ENCODE measurements at regions not wholly inside any gene's neighbourhood (a gene's known extent, or its start where the extent isn't known, plus 50 kb on each side); places are given as distances from the start of the nearest gene placed in this dataset.

DNA sequence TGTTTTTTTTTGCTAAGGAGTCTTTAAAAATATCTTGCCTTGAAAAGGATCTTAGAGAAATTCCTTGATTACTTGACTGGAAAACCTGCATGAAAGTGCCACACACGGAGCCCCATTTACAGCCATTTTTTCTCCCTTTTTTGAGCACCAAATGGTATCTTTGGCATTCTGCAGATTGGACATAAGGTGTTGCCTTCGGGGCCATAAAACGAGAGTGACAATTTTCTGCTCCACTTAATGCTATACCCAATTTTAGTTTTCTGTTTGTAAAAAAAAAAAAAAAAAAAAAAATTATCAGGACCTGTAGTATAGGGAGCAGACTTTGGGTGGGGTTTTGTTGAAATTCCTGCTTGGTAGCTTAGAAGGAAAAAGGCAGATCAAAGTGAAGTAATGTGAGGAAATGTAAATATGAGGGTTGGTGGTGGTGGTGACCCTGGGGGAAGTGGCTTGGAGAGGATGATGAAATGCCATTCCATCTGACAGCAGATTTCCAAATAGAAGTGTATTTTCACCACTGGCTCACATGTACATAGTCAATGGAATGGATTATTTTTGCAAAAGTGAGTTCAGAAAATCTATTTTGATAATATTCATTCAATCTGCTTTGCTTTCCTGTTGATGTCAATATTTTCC, 212.1 kb upstream of the SOX4 start:
- peak; percentile 16 for DNase-seq (ENCODE audit: low read depth)

DNA sequence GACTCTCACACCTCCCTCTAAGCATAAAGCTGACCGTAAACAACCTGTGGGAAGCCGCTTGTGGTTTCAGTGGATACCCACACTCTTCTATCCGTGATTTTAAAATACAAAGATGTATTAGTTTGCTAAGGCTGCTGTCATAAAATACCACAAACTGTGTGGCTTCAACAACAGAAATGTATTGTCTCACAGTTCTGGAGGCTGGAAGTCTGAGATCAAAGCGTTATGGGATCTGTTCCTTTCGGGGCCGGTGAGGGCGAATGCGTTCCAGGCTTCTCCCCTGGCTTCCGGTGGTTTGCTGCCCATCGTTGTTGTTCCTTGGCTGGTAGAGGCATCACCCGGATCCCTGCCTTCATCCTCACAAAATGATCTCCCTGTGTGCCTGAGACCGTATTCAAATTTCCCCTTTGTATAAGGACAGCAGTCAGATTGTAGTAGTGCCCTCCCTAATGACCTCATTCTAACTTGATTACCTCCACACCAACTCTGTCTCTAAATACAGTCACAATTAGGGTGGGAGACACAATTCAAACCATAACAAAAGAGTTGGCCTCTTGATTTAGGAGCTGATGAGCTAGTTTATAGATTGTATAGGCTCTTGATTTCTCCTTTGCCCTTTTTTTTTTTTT, 210.6 kb upstream of the SOX4 start:
- no peak for DNase-seq (ENCODE audit: low read depth)

DNA sequence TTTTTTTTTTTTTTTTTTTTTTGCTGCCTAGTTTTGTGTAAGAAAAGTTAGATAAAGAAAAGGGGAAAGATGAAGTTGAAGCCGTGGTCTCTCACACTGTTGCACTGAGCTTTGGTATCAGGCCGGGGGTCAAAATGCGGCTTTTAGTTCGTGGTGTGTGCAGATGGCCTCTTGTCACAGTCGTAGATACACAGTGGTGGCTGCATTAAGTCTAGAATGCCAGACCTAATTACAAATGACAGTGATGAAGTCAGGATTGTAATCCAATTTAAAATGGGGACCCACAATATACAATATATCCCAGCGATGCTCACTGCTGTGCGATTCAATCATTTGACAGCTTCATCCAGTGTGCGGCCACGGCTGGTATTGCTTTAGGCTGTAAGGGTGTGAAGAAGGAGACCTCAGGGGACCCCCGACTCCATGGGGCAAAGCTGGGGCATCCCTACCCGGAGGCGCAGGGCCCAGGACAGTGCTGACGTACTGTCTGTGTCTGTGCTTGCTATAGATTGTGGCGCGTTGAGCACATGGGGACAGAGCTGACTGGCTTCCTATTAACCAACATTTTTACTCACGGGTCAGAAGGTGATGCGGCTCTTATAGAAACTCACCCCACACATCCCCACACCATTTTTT, 210.0 kb upstream of the SOX4 start:
- no peak for DNase-seq (ENCODE audit: low read depth)

DNA sequence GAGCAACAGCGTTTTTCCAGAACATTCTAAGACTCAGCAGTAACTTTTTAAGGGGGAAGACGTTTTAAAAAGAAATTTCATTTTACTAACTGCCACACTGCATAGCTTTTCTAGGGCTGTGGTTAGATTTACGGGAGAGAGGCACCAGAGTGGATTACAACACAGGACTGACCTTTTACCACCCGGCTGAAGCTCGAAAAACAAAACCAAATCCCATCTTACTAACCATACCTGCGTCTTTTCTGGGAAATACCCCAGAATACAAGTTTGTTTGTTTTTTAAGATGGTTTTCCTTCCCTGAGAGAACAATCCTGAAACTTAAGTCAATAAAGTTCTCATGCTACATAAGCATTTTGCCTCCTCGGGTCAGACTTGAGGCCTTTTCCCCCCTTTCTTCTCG, 209.3 kb upstream of the SOX4 start:
- no peak for DNase-seq (ENCODE audit: low read depth)

DNA sequence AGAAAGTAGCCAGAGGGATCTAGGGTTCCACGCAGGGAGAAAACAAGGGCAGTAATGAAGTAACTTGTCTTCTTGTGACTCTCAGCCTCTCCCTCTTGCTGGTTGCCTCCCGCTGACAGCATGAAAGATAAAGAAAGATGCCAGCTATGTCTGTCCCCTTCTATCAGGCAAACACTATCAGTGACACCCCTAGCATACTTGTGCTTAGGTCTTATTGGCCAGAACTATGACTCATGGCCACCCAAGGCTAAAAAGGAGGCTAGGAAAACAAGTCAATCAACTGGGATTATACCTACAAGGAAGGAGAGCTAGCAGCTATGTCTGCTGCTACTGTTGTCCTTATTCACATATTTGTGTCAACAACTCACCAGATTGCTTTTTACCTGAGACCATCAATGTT, 206.8 kb upstream of the SOX4 start:
- DNase-seq (ENCODE audit: low read depth): peak; percentile 48

DNA sequence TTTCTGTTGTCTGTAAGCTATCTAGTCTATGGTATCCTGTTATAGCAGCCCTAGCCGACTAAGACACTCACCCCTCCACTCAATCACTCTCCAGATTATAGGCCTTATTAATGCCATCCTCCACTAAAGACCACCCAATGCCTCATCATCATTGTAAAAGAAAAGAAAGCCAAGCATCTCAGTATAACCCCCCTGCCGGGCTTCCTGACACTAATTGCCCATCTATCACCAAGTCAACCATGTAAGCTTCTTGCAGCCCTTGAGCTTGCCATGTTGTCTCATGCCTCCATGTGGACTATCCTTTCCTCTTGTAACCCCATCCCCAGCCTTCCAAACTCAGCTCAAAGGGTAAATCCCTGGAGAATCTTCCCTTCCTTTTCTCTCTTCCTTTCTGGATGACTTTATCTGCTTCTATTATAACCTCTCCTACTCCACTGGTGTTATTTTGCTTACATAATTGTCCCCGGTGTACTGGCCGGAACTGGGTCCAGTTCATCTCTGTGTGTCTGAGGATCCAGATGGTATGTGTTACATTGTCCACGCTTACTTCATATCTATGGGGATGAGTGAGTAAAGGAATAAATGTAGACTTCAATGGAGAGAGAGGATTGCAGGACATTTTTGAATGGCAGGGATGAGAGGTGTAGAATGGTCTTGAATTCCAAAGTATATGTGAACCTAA, 202.9 kb upstream of the SOX4 start:
- no peak for DNase-seq (ENCODE audit: low read depth)

DNA sequence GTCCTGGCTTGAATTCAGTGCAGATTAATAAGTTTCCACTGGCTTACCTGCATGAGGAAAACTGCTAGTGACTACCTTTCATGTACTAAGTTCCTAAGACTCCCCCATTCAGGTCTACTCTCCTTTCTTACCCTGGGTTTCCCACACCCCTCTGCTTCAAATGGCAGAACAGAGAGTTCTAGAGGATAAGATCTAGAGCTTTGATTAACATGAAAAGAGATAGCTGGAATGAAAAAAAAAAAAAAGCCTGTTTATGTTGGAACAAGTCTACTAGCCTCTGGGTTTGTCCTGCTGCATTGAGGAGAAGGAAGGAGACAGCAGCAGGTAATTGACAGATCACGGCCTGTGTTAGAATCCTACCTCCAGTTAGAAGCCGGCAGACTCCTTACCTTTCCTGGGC, 201.4 kb upstream of the SOX4 start:
- DNase-seq (ENCODE audit: low read depth): no peak

DNA sequence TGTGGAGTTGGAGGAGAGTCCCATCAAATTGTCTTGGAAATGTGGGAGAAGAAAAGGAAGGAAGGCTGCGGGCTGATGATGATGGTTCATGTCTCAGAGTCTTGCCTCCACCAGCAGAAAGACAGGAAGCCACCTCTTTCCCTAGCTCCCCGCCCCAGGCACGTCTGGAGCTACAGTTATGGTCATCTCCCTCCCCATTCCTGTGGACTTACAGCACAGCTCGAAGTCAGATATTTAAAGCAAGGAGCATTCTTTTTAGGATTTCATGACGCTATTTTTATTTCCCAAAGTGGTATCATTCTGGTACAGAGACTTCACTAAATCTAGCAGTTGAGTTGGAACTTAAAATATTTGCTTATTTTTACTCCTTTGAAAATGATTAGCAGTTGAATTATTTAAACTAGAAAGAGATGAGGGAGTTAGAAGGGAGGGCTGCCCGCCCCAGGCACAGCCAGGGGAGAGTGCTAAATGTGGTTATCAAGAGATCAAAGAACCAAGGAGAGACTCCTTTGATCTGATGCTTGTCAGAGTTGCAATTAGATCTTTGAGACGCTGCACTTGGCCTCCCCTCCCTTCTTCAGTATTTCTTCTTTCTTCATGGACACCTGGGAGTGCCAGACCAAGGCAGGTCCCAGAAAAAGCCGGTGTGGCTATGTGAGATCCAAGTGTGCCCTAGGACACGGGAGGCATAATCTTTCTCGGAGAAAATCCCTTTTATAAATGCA, 199.9 kb upstream of the SOX4 start:
- no peak for DNase-seq (ENCODE audit: low read depth)

DNA sequence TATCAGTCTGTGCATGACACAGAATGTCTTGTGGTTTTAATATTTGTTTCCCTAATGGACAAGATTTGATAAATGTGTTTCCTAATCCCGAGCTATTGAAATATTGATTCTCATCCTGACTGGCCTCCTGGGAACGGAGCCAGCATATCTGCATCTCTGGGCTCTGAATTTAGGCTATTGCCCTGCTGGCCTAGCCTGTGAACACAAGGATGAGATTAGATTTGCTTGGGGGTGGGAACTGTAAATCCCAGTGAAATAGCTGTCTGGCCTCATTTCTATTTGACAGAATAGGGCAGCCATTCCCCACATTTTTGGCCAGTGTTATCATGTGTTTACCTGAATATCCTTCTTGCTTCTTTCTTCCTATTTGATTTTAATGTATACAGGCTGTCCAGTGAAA, 198.4 kb upstream of the SOX4 start:
- no peak for DNase-seq (ENCODE audit: low read depth)

DNA sequence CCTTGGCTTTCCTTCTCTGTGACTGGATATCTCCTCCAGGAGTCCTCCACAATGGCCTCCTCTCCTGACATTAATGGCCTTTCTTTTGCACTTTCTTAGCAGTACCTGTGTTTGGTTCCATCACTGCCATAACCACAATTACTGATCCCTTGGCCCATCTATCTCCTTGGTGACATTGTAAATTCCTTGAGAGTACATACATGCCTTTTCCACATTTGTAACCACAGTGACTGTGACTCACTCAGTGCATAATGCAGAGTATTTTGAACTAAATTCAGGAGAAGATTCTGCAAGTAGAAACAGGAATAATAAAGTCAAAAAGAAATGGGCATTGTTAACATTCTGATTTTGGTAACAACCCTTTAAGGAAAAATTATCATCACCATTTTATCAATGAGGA, 197.2 kb upstream of the SOX4 start:
- DNase-seq (ENCODE audit: low read depth): peak; percentile 61

DNA sequence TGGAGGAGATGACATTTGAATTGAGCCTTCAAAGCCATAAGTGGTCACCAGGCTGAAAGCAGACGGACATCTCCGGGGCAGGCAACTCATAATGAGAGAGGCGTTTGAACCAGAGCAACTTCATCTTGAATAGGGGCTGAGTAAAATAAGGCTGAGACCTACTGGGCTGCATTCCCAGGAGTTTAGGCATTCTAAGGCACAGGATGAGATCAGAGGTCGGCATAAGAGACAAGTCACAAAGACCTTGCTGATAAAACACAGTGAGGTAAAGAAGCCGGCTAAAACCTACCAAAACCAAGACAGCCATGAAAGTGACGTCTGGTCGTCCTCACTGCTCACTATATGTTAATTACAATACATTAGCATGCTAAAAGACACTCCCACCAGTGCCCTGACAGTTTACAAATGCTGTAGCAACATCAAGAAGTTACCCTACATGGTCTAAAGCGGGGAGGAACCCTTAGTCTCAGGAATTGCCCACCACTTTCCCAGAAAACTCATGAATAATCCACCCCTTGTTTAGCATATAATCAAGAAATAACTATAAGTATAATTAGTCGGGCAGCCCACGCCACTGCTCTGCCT, 194.7 kb upstream of the SOX4 start:
- no peak for DNase-seq (ENCODE audit: low read depth)

DNA sequence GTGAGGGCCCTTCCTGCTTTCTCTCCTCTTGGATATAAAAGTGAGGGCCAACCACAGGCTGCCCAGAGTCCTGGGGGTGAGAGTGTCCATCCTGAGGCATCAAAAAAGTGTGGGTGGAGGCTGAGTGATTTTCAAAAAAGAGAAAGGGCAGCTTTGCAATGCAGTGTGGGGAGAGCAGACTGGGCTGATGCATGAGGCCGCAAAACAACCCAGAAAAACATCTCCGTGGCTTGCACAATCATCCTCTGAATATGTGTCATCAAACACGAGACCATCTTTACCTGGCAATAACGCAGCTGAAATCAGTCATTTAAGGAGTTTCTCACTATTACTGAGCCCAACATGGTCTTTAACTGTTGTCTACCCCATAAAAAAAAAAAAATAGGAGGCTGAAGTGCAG, 191.2 kb upstream of the SOX4 start:
- peak; percentile 12 for DNase-seq (ENCODE audit: low read depth)

DNA sequence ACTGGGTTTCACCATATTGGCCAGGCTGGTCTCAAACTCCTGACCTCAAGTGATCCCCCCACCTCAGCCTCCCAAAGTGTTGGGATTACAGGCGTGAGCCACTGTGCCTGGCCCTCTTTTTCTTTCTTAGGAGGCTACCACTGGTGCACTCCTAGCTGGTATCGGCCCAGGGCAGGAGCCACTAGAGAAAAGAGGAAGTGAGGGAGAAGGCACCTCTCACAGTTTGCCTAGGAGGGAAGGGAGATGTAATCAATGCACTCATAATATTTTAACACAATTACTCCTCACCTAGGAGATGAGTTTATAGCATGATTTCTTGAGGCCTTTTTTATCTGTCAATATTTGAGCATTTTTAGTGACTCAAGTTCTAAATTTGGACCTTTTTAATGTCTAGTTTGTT, 189.0 kb upstream of the SOX4 start:
- no peak for DNase-seq (ENCODE audit: low read depth)

DNA sequence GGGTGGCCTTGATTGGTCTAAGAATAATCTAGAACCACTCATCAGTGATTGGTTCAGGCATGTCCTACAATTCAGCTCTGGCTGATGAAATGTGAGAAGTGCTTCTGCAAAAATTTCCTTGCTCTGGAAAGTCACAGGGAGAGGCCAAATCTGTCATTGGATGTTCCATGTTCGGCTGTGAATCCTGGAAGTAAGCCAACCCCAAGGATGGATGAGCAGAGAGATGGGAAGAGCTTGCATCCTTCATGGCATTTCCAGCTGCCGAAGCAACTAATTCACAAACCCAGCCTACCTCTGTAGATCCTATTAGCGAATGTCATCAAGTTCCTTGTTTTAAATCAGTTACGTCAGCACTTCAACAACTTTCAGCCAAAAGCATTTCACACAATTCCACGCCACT, 187.2 kb upstream of the SOX4 start:
- DNase-seq (ENCODE audit: low read depth): no peak

DNA sequence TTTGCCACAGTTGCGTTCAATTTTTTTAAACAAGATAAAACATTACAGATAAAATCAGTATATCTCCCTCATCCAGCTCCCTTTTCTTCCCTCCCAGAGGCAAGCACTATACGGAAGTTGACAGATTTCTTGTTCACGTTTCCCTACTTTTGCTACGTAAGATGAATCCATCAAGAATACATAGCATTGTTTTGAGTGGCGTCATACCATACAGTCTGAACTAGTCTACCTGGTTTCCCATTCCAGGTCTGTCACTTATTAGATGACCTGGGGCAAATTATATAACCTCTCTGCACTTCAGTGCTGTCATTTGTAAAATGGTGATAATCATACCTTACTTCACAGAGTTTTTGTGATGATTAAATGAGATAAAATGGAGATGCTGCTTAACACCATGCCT, 184.3 kb upstream of the SOX4 start:
- DNase-seq (ENCODE audit: low read depth): no peak

DNA sequence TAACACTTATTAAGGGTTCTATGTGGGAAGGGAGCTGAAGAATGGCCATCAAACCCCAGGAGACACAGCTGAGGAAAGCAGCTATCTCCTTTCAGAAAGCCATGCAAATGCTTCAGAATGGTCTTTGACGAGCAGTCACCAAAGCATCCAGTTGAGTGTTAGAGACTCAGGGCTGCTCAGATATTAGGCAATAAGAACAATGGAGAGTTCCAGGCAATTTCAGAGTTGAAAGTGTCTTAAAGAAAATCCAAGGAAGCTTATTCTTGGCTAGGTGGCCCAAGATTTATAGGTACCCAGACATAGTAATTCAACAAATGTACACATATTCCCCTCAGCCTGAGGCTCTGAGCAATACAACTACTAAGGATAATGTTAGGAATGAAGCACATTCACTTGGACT, 180.1 kb upstream of the SOX4 start:
- DNase-seq (ENCODE audit: low read depth): no peak

DNA sequence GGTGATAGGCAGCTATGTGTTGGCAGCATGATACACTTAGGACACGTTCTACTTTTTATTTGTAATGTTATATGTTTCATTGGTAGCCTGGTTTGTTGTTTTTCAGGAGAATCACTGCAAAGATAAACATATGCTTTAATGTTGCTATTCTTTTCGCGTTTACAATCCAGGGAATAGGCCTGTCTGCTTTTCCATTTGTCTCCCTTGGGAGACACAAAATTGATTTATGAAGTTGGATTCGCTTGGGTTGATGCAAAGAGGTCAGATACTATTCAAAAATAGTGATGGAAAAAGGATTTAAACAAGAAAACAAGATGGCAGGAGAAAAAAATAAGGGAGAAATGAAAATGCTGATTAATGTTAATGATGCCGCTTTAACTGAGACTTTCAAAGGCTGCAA, 179.5 kb upstream of the SOX4 start:
- DNase-seq (ENCODE audit: low read depth): no peak

DNA sequence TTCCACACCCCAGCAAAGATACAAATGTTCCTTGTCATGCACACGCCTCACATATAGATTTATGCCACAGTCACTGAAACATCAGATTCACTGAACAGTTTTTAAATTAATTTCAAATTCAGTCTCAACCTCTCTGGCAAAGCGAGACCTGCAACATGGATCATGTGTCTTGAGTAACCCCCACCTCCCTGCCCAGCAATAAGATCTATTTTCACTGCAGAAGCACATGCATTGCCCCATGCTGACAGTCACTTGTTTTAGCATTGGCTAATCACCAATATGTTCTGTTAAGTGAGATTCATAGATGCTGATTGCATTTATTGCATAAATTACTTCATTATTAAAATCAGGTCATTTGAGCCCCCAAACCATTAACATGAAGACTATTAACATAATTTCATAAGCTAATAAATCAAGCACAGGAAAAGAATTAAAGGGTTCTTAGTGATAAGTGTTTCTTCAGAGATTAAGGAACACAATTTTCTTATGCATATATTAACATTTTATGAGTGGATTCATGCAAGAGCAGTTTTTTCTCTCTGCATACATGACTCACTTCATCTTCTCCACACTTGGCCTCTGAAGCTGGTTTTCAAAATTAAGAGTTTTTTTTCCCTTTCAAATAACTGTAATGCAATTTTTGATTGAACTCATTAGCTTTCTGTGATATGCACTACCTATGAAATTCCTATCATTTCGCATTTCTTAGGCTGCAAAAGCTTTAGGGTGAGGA, 173.2 kb upstream of the SOX4 start:
- DNase-seq (ENCODE audit: low read depth): no peak

DNA sequence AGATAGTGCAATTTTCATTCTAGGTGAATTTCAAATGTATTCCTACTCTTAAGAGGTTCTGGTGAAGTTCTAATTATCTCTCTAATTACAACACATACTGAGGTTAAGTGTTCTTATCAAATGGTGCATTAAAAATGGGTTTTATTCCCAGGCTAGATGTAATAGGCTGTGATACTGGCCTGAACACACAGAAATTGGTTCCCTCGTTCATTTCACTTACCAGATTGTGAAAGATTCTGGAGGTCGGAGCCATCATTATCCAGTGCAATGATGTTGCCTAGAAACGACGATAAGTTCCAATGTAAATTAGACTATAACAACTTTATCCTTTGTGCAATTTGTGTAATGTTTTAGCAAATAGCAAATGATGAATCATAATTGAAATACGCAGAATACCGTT, 172.6 kb upstream of the SOX4 start:
- DNase-seq (ENCODE audit: low read depth): no peak

DNA sequence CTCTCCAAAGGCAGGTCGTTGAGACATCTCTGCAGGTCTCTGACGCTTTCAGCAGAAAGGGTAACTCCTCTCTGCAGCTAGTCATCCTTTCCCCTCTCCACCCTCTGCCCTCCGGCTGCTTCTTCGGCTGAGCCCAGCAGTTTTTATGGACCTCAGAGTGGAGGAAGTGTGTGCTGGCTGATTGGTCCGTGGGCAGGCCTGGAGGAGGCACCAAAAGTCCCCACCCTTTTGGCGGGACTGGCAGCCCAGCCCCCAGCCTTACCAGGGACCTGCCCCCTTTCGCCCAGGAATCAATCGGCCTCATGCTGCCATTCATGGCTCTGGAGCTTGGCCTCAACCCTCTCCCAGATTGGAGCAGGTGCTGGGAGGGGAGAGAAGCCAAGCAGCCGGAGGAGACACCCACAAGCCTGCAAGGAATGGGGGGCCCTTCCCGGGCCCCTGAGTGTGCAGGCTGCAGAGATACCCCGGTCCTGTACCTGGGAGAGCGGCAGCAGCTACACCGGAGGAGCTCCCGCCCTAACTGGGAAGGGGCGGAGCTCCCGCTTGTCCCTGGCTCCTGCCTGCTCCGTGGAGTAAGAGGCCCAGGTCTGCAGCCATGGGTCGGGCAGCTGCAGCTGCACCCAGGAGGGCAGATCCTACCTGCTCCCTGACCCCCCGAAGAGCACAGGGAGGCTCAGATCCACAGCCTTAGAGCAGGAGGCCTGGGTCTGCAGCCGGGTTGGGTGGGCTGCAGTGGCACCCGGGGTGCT, 170.3 kb upstream of the SOX4 start:
- DNase-seq (ENCODE audit: low read depth): no peak
